Tibial nerve (tissue), 4 donors: ENCODE measurements at regions not wholly inside any gene's neighbourhood (a gene's known extent, or its start where the extent isn't known, plus 50 kb on each side); places are given as distances from the start of the nearest gene placed in this dataset.
A peak's percentile ranks its signal among the peaks of the same experiment; 100 is the strongest.

Experiments used
- DNase-seq, 2 donors: peaks; one replicate each; pipeline ENCODE4 v3.0.0-alpha.2; 2019; ENCODE audit warnings: low spot score in 2 of 2
- H3K27ac ChIP-seq, 4 donors: fragments of 200-600 bp; sonication (generic) in 3 of 4; one replicate each; pipeline ENCODE4 v1.5.1; 2017 to 2019; ENCODE audit warnings: mild to moderate bottlenecking in 1 of 4
- H3K27me3 ChIP-seq, 2 donors: fragments of 200-600 bp; sonication (generic) in 1 of 2; one replicate each; pipeline versions ENCODE4 v1.5.1 to v1.6.0; 2017 to 2019
- H3K36me3 ChIP-seq, 3 donors: fragments of 200-600 bp; sonication (generic); one replicate each; pipeline ENCODE4 v1.5.1; 2018 to 2019
- H3K4me1 ChIP-seq, 4 donors: fragments of 200-600 bp; sonication (generic) in 3 of 4; one replicate each; pipeline ENCODE4 v1.5.1; 2017 to 2019
- H3K4me3 ChIP-seq, 4 donors: fragments of 200-600 bp; sonication (generic) in 3 of 4; one replicate each; pipeline ENCODE4 v1.5.1; 2017 to 2019; ENCODE audit warnings: mild to moderate bottlenecking in 1 of 4, moderate library complexity in 1 of 4
- H3K9me3 ChIP-seq, 4 donors: fragments of 200-600 bp; sonication (generic) in 3 of 4; one replicate each; pipeline ENCODE4 v1.5.1; 2017 to 2019
- CTCF ChIP-seq, 5 experiments: fragments of 200-600 bp in 3 of 5; fragments of 450-650 bp in 2 of 5; sonication (generic) in 3 of 5; IDR thresholded peaks; one replicate each; pipeline ENCODE4 v1.5.1; 2016 to 2019; ENCODE audit warnings: antibody characterized with exemption in 5 of 5, mild to moderate bottlenecking in 3 of 5, moderate library complexity in 2 of 5
- EP300 ChIP-seq, 2 donors: sonication (generic); formaldehyde crosslinking; IDR thresholded peaks; one replicate each; pipeline ENCODE4 v1.6.1; 2017; ENCODE audit warnings: antibody characterized with exemption in 2 of 2, mild to moderate bottlenecking in 1 of 2
- POLR2A ChIP-seq, 2 donors: fragments of 450-650 bp; IDR thresholded peaks; one replicate each; pipeline ENCODE4 v1.6.1; 2017; ENCODE audit warnings: antibody characterized with exemption in 2 of 2, mild to moderate bottlenecking in 2 of 2, moderate library complexity in 2 of 2
- WGBS, 2 donors: methylation state at CpG; one replicate each; pipeline ENCODE4 v1.1.5; 2018; 5-methylcytosine and 5-hydroxymethylcytosine counted together

GRCh38 chr9:109962215-109962614 is 182.2 kb downstream of the PALM2AKAP2 start:
- no peak overlapping the region for H3K27ac ChIP-seq
- TF ChIP-seq POLR2A (IDR thresholded peaks at IDR 0.05): no peak
- no peak for TF ChIP-seq EP300 (IDR thresholded peaks at IDR 0.05)
- TF ChIP-seq CTCF (IDR thresholded peaks at IDR 0.05): no peak
- DNase-seq: no peak
- H3K27me3 ChIP-seq: no peaks in the 10 kb centered on the region
- H3K36me3 ChIP-seq: no peaks in the 10 kb centered on the region
- no peaks in the 10 kb centered on the region for H3K4me1 ChIP-seq
- no peak overlapping the region for H3K4me3 ChIP-seq
- H3K9me3 ChIP-seq: no peaks in the 10 kb centered on the region

- no peaks in the 10 kb centered on the region for H3K9me3 ChIP-seq
- H3K27me3 ChIP-seq: no peaks in the 10 kb centered on the region
- DNase-seq: no peak
- no peak overlapping the region for H3K27ac ChIP-seq
- no peak overlapping the region for H3K4me3 ChIP-seq
- H3K36me3 ChIP-seq: no peaks in the 10 kb centered on the region
- no peak for TF ChIP-seq POLR2A (IDR thresholded peaks at IDR 0.05)
- TF ChIP-seq EP300 (IDR thresholded peaks at IDR 0.05): no peak
- no peak for TF ChIP-seq CTCF (IDR thresholded peaks at IDR 0.05)
- 63 to 68% methylated on average over 2 of the region's 2 CpGs for WGBS, 2 donors
- peaks cover 0 to 7% (median 1%) of the 10 kb centered on the region in 4 donors for H3K4me1 ChIP-seq
Observed at GRCh38 chr9:109963079-109963478, 183.1 kb downstream of the PALM2AKAP2 start.

- DNase-seq: no peak
Observed at GRCh38 chr9:109966643-109967368, 186.8 kb downstream of the PALM2AKAP2 start.

GRCh38 chr9:109967651-109968642 is 187.9 kb downstream of the PALM2AKAP2 start:
- no peaks in the 10 kb centered on the region for H3K27me3 ChIP-seq
- peak overlapping the region in 3 of 4 donors; percentile 22 to 56 (median 42) for H3K27ac ChIP-seq
- H3K36me3 ChIP-seq: no peaks in the 10 kb centered on the region
- H3K9me3 ChIP-seq: no peaks in the 10 kb centered on the region
- peaks cover 0 to 26% (median 15%) of the 10 kb centered on the region in 4 donors for H3K4me1 ChIP-seq
- H3K4me3 ChIP-seq: no peak overlapping the region
- TF ChIP-seq POLR2A (IDR thresholded peaks at IDR 0.05): no peak
- no peak for TF ChIP-seq EP300 (IDR thresholded peaks at IDR 0.05)
- 60 to 64% methylated on average over 8 of the region's 8 CpGs for WGBS, 2 donors
- no peak for DNase-seq

More at GRCh38 chr9:109966643-109967368, 186.8 kb downstream of the PALM2AKAP2 start:
- no peaks in the 10 kb centered on the region for H3K27me3 ChIP-seq
- no peaks in the 10 kb centered on the region for H3K9me3 ChIP-seq
- no peak overlapping the region for H3K4me3 ChIP-seq
- no peaks in the 10 kb centered on the region for H3K36me3 ChIP-seq
- H3K27ac ChIP-seq: no peak overlapping the region
- WGBS, 2 donors: 88 to 89% methylated on average over 13 of the region's 13 CpGs
- H3K4me1 ChIP-seq: peaks cover 0 to 26% (median 15%) of the 10 kb centered on the region in 4 donors
- TF ChIP-seq EP300 (IDR thresholded peaks at IDR 0.05) (no peak), POLR2A (IDR thresholded peaks at IDR 0.05) (no peak), CTCF (IDR thresholded peaks at IDR 0.05) (no peak)

- DNase-seq: no peak
- H3K9me3 ChIP-seq: no peaks in the 10 kb centered on the region
- no peaks in the 10 kb centered on the region for H3K27me3 ChIP-seq
- peaks cover 0 to 26% (median 15%) of the 10 kb centered on the region in 4 donors for H3K4me1 ChIP-seq
- H3K36me3 ChIP-seq: no peaks in the 10 kb centered on the region
- 62 to 66% methylated on average over 4 of the region's 4 CpGs for WGBS, 2 donors
- H3K4me3 ChIP-seq: no peak overlapping the region
- peak overlapping the region in 1 of 4 donors; percentile 56 for H3K27ac ChIP-seq
- TF ChIP-seq POLR2A (IDR thresholded peaks at IDR 0.05) (no peak), CTCF (IDR thresholded peaks at IDR 0.05) (peak in 1 of 5 experiments; percentile 13)
Observed at GRCh38 chr9:109969011-109969410, 189.0 kb downstream of the PALM2AKAP2 start.
